Keratinocyte (primary cell): ENCODE measurements at regions not wholly inside any gene's neighbourhood (a gene's known extent, or its start where the extent isn't known, plus 50 kb on each side); places are given as distances from the start of the nearest gene placed in this dataset.

Source experiments
- EZH2 ChIP-seq: IDR thresholded peaks from one replicate; pipeline ENCODE4 v1.6.1; 2012; ENCODE audit warnings: inconsistent platforms, mild to moderate bottlenecking, low read length, moderate library complexity
- TF ChIP-seq, protein P1 (sequence below), 3 experiments: IDR thresholded peaks in 1 of 3; conservative IDR thresholded peaks in 1 of 3; optimal IDR thresholded peaks in 1 of 3; 2 replicates in 2 of 3; 3 replicates in 1 of 3; pipeline versions ENCODE3 to v1.5.1; 2011; ENCODE audit warnings: low read length in 3 of 3, mild to moderate bottlenecking in 3 of 3, moderate library complexity in 2 of 3, control low read depth in 1 of 3, inconsistent platforms in 1 of 3; ENCODE audit not compliant: insufficient read depth in 2 of 3; ENCODE audit errors: extremely low read depth in 1 of 3

DNA sequence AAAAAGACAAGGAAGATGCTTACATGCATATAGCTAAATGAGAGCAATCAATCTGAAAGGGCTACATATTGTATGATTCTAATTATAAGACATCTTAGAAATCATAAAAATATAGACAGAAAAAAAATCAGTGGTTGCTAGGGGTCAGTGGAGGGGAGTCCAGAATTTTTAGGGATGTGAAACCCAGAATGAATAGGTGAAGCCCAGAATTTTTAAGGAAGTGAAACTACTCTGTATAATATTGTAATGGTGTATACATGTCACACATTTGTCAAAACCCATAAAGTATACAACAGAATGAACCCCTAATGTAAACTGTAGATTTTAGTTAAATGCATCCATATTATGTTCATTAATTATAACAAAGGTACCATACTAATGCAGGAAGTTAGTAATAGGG lies 713.2 kb downstream of the FLRT2 start:
- TF ChIP-seq, protein P1, sequence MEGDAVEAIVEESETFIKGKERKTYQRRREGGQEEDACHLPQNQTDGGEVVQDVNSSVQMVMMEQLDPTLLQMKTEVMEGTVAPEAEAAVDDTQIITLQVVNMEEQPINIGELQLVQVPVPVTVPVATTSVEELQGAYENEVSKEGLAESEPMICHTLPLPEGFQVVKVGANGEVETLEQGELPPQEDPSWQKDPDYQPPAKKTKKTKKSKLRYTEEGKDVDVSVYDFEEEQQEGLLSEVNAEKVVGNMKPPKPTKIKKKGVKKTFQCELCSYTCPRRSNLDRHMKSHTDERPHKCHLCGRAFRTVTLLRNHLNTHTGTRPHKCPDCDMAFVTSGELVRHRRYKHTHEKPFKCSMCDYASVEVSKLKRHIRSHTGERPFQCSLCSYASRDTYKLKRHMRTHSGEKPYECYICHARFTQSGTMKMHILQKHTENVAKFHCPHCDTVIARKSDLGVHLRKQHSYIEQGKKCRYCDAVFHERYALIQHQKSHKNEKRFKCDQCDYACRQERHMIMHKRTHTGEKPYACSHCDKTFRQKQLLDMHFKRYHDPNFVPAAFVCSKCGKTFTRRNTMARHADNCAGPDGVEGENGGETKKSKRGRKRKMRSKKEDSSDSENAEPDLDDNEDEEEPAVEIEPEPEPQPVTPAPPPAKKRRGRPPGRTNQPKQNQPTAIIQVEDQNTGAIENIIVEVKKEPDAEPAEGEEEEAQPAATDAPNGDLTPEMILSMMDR (optimal IDR thresholded peaks at IDR 0.05 in 1 of 3, IDR thresholded peaks at IDR 0.05 in 1 of 3, conservative IDR thresholded peaks at IDR 0.05 in 1 of 3; ENCODE audit: extremely low read depth in 1 of 3, insufficient read depth in 2 of 3, low read length in 3 of 3), result no peak
- TF ChIP-seq EZH2, result no peak
